ENCODE measurements at regions not wholly inside any gene's neighbourhood (a gene's known extent, or its start where the extent isn't known, plus 50 kb on each side); places are given as distances from the start of the nearest gene placed in this dataset.
"Not testable (repeated sequence)": the region's sequence is repeated elsewhere in the genome, so short reads cannot be mapped to it uniquely, and the experiment has no call there.

DNA sequence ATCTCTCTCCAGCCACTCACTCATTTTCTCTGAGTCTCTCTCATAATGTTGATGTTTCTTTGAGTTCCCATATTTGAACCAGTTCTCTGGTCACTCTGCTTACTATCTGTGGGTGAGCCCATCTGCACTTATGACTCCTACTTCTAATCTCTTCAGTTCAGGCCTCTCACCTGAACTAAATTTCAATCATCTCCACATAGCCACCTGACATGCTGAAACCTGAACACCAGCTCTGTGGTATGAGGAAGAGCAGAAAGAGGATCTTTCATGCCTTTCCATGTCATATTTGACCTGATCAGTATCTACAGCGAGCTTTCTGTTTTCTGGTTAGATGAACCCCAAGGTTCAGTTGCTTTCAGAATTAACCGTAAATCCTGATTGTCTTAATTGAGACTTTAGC, 122.2 kb upstream of the ESX1 start:
- ChIA-PET CTCF (no interaction called here), POLR2A (no interaction called here)
- no peak overlapping the region for H3K4me3 ChIP-seq (ENCODE audit: low read depth, low read length)
- no peak for TF ChIP-seq CTCF (IDR thresholded peaks at IDR 0.05; ENCODE audit: insufficient read depth, low read length, missing control alignments)
- no peak for DNase-seq (ENCODE audit: low read depth, low spot score)

DNA sequence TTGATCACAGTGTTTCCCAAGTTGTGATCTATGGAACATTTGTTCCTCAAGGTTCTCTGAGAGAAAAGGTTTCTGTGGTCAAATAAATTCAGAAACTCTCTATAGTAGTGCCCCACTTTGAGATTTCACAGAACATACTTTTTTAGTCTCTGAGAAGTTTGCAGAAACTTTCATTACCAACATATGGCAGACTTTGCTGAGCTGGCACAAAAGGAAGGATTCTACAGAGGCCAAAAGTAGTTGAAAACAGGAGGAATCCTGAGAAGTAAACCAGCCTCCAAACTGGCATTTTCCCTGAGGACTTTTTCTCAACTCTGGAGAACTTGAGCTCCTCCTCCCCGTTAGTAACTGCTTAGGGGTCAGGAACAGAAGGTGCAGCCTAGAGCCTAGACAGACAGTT, 117.8 kb upstream of the ESX1 start:
- no peak for TF ChIP-seq CTCF (IDR thresholded peaks at IDR 0.05; ENCODE audit: insufficient read depth, low read length, missing control alignments)
- POLR2A ChIA-PET = no interaction called here
- CTCF ChIA-PET = no interaction called here
- no peak overlapping the region for H3K4me3 ChIP-seq (ENCODE audit: low read depth, low read length)
- DNase-seq (ENCODE audit: low read depth, low spot score) = no peak

DNA sequence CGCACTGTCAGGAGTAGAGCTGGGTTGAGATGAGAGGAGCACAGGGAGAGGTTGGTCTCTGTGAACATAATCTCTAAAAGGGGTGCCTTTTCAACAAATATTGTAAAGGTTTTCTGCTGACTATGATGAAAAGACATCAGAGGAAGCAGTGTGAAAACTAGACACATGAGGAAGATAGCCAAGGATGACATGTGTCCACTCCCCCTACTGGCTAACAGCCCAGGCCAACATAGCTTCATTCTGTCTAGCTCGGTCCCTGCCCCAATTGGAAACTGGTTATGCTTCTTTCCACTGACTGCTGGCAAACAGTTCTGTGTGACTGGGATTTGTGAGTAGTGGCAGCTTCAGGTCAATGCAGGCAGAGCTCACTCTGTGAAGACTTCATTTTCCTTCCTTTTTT, 115.4 kb upstream of the ESX1 start:
- POLR2A ChIA-PET = no interaction called here
- no peak for TF ChIP-seq CTCF (IDR thresholded peaks at IDR 0.05; ENCODE audit: insufficient read depth, low read length, missing control alignments)
- CTCF ChIA-PET = no interaction called here
- no peak overlapping the region for H3K4me3 ChIP-seq (ENCODE audit: low read depth, low read length)
- DNase-seq (ENCODE audit: low read depth, low spot score) = no peak

DNA sequence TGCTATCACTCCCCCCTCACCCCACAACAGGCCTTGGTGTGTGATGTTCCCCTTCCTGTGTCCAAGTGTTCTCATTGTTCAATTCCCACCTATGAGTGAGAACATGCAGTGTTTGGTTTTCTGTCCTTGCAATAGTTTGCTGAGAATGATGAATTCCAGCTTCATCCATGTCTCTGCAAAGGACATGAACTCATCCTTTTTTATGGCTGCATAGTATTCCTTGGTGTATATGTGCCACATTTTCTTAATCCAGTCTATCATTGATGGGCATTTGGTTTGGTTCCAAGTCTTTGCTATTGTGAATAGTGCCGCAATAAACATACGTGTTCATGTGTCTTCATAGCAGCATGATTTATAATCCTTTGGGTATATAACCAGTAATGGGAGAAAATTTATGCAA, 106.0 kb upstream of the ESX1 start:
- POLR2A ChIA-PET; CTCF ChIA-PET; DNase-seq (ENCODE audit: low read depth, low spot score); H3K4me3 ChIP-seq (ENCODE audit: low read depth, low read length): not testable (repeated sequence)

DNA sequence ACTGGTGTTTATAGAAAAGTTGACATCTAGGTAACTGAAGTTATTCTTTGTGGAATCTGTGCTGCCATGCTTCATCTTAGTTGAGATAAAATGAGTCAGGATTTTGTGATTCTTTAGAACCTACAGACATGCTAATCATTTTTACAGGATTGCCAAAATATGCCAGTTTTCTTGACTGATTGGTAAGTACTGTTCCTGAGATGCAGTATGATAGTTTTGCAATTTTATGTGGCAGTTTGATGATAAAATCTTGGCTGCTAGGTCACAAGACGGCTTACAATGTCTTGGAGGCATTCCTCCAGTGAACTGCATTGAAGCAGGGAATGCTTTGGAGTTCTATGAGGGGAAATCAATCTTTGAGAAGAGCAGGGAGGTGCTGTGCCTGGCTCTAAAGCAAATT, 104.4 kb upstream of the ESX1 start:
- no peak for TF ChIP-seq CTCF (IDR thresholded peaks at IDR 0.05; ENCODE audit: insufficient read depth, low read length, missing control alignments)
- POLR2A ChIA-PET = no interaction called here
- CTCF ChIA-PET = no interaction called here

DNA sequence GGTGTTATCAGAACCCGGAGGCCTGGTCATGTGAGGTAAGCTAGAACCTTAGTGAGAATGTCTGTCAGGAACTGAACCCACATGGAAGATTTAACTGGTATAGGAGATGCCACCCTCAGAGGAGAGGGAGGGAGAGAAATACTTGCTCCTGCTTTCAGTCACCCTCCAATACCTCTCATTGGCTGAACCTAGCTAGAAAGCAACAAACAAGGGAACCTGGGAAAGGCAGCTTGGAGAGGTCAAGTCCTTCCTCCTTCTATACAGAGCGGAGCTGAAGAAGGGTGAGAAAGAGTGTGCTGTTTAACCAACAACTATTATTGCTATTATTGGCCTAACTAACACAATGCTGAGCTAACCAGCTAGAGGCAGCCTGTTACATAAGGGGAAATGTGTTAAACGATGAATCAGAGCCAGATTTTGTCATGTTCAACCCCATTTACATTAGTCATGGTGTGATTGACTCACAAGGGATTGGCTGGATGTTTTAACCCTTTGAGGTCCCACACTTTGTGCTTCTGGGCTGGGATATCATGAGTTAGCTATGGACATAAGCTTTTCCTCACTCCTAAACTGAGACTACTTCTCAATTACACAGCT, 96.5 kb upstream of the ESX1 start:
- no peak for TF ChIP-seq CTCF (IDR thresholded peaks at IDR 0.05; ENCODE audit: insufficient read depth, low read length, missing control alignments)
- ChIA-PET POLR2A (no interaction called here), CTCF (interaction anchor here (1.4 to 1.6 kb wide), 3 partner anchors 9 to 42 kb away, joined by 3 to 8 read pairs (median 4); no protein-coding TSS in a partner anchor)
- peak; percentile 45 for DNase-seq (ENCODE audit: low read depth, low spot score)
- no peak overlapping the region for H3K4me3 ChIP-seq (ENCODE audit: low read depth, low read length)

More for the DNA sequence above, 104.4 kb upstream of the ESX1 start:
- no peak for DNase-seq (ENCODE audit: low read depth, low spot score)
- no peak overlapping the region for H3K4me3 ChIP-seq (ENCODE audit: low read depth, low read length)

GRCh38 chrX:104347860-104348259, 93.1 kb upstream of the ESX1 start:
- DNase-seq (ENCODE audit: low read depth, low spot score) = no peak
- POLR2A ChIA-PET = no interaction called here
- H3K4me3 ChIP-seq (ENCODE audit: low read depth, low read length) = no peak overlapping the region
- CTCF ChIA-PET = no interaction called here
- no peak for TF ChIP-seq CTCF (IDR thresholded peaks at IDR 0.05; ENCODE audit: insufficient read depth, low read length, missing control alignments)

All from AG04449 (cell line).